Spleen (tissue), 11 donors: ENCODE measurements at regions not wholly inside any gene's neighbourhood (a gene's known extent, or its start where the extent isn't known, plus 50 kb on each side); places are given as distances from the start of the nearest gene placed in this dataset.
A peak's percentile ranks its signal among the peaks of the same experiment; 100 is the strongest.

Experiments used
- DNase-seq: peaks from one replicate; pipeline ENCODE4 v3.0.0-alpha.2; 2020
- H3K27ac ChIP-seq, 8 donors: fragments of 200-600 bp; sonication (generic) in 7 of 8; 1 replicate in 4 of 8; 2 replicates in 4 of 8; pipeline versions ENCODE4 v1.5.0 to v1.8.0; 2016 to 2021; ENCODE audit warnings: inconsistent platforms in 4 of 8, mild to moderate bottlenecking in 4 of 8, moderate library complexity in 1 of 8
- H3K27me3 ChIP-seq, 7 donors: fragments of 200-600 bp; sonication (generic) in 6 of 7; replicated peaks in 1 of 7; 1 replicate in 4 of 7; 2 replicates in 3 of 7; pipeline versions ENCODE4 v1.5.0 to v1.8.0; 2016 to 2021; ENCODE audit warnings: inconsistent platforms in 3 of 7, mild to moderate bottlenecking in 1 of 7
- H3K36me3 ChIP-seq, 6 donors: fragments of 200-600 bp; sonication (generic) in 5 of 6; 1 replicate in 4 of 6; 2 replicates in 2 of 6; pipeline versions ENCODE4 v1.5.0 to v1.8.0; 2016 to 2021; ENCODE audit warnings: inconsistent platforms in 2 of 6
- H3K4me1 ChIP-seq, 6 donors: fragments of 200-600 bp; sonication (generic) in 5 of 6; 1 replicate in 3 of 6; 2 replicates in 3 of 6; pipeline versions ENCODE4 v1.5.0 to v1.8.0; 2016 to 2021; ENCODE audit warnings: inconsistent platforms in 3 of 6
- H3K4me3 ChIP-seq, 8 donors: fragments of 200-600 bp; sonication (generic) in 7 of 8; 1 replicate in 4 of 8; 2 replicates in 4 of 8; pipeline versions ENCODE4 v1.5.0 to v1.8.0; 2016 to 2021; ENCODE audit warnings: inconsistent platforms in 4 of 8, mild to moderate bottlenecking in 4 of 8, moderate library complexity in 2 of 8
- H3K9me3 ChIP-seq, 8 donors: fragments of 200-600 bp; sonication (generic) in 7 of 8; 1 replicate in 4 of 8; 2 replicates in 4 of 8; pipeline versions ENCODE4 v1.5.0 to v1.8.0; 2016 to 2021; ENCODE audit warnings: inconsistent platforms in 4 of 8
- CTCF ChIP-seq, 11 experiments: fragments of 200-600 bp in 7 of 11; fragments of 450-650 bp in 4 of 11; sonication (generic) in 4 of 11; IDR thresholded peaks in 8 of 11; conservative IDR thresholded peaks in 3 of 11; 1 replicate in 7 of 11; 2 replicates in 4 of 11; pipeline versions ENCODE4 v1.4.0 to v1.8.0; 2016 to 2021; ENCODE audit warnings: antibody characterized with exemption in 11 of 11, inconsistent platforms in 4 of 11, mild to moderate bottlenecking in 1 of 11
- POLR2A ChIP-seq, 3 donors: fragments of 450-650 bp; IDR thresholded peaks; one replicate each; pipeline ENCODE4 v1.5.1; 2017; ENCODE audit warnings: antibody characterized with exemption in 3 of 3, mild to moderate bottlenecking in 1 of 3
- POLR2AphosphoS5 ChIP-seq, 3 donors: sonication (generic); formaldehyde crosslinking; IDR thresholded peaks; one replicate each; pipeline ENCODE4 v1.5.1; 2017; ENCODE audit warnings: antibody characterized with exemption in 3 of 3
- WGBS, 5 donors: extraction: QIAGEN DNeasy Blood & Tissue Kit in 3 of 5; methylation state at CpG; one replicate each; pipeline versions ENCODE4 v1.1.5 to v1.1.7; 2013 to 2018; 5-methylcytosine and 5-hydroxymethylcytosine counted together
- intact Hi-C: fragments of 100-400 bp; cut with DNase I; formaldehyde crosslinking; loops from one replicate; pipeline ENCODE4 v1.15.0; 2023; ENCODE audit warnings: low total_unique reads
- donor health status: healthy with polysubstance abuse.
- donor health status: DM: no; HTN: no; CAD: no; lungs with moderate emphysema.
- donor health status: DM: no; HTN: no; CAD: no.
- donor health status: Bipolar disorder and iron deficiency.
- donor health status: healthy.
- donor health status: DM: no; HTN: no; CAD: no.
- donor health status: DM: yes; HTN: yes; CAD: no.

- 66 to 76% (median 72%) methylated on average over 4 of the region's 4 CpGs for WGBS, 5 donors
- intact Hi-C loops, result no loop called here
- TF ChIP-seq POLR2AphosphoS5 (IDR thresholded peaks at IDR 0.05) (no peak), POLR2A (IDR thresholded peaks at IDR 0.05) (no peak), CTCF (IDR thresholded peaks at IDR 0.05 in 8 of 11, conservative IDR thresholded peaks at IDR 0.05 in 3 of 11) (no peak)
Measured at GRCh38 chr21:14684071-14684470, 138.0 kb upstream of the SAMSN1 start.

DNA sequence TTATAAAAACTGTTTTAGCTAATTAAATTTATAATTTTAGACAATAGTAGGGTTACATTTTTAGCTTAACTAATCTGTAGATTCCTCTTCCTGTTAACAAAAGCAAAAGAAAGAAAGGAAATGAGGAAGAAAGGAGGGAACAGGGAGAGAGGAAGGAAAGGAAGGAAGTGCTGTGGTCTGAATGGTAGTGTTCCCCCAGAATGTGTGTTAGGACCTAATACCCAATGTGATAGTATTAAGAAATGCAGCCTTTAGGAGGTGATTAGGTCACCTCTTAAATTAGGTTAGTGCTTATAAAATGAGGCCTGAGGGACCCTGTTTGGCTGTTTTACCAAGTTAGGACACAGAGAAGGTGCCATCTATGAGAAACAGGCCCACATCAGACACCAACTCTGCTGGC is 136.9 kb upstream of the SAMSN1 start:
- no peaks in the 10 kb centered on the region for H3K27me3 ChIP-seq
- TF ChIP-seq POLR2A (IDR thresholded peaks at IDR 0.05) (no peak), CTCF (IDR thresholded peaks at IDR 0.05 in 8 of 11, conservative IDR thresholded peaks at IDR 0.05 in 3 of 11) (no peak), POLR2AphosphoS5 (IDR thresholded peaks at IDR 0.05) (no peak)

More at GRCh38 chr21:14684071-14684470, 138.0 kb upstream of the SAMSN1 start:
- Histone ChIP-seq H3K36me3 (no peaks in the 10 kb centered on the region), H3K4me3 (no peak overlapping the region), H3K4me1 (peaks cover 15 to 62% (median 48%) of the 10 kb centered on the region in 6 donors), H3K9me3 (no peaks in the 10 kb centered on the region), H3K27me3 (no peaks in the 10 kb centered on the region), H3K27ac (peak overlapping the region in 6 of 8 donors; percentile 25 to 85 (median 82))
- no peak for DNase-seq

DNA sequence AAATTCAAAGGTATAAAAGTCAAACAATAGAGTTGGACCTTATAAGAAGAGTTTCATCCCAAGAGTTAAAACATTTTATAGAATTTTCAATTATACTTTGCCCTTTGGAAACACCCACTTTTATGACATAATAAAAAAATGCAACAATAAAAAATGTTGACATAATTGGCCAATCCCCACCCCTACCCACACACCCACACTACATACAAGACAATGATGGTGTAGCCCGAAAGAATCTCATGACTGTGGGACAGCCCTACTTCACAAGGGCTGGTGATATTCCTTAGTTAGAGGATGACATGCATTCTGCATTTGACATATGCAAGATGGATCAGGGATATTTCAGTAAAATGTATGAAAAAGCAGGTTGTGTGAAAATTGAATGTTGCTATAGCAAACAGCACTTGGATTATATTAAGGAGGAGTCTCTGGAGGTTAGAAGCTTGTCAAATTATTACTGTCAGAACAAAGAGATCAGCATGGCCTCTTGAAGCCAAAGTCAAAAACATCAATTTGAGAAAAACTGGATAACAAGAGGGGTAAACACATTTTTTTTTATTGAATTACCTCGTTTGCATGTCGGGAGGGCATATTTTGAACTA is 133.0 kb upstream of the SAMSN1 start:
- TF ChIP-seq POLR2AphosphoS5 (IDR thresholded peaks at IDR 0.05) (no peak), POLR2A (IDR thresholded peaks at IDR 0.05) (no peak), CTCF (IDR thresholded peaks at IDR 0.05 in 8 of 11, conservative IDR thresholded peaks at IDR 0.05 in 3 of 11) (no peak)
- DNase-seq, result no peak
- intact Hi-C loops, result no loop called here
- Histone ChIP-seq H3K27me3 (no peaks in the 10 kb centered on the region), H3K4me3 (no peak overlapping the region), H3K4me1 (peaks cover 12 to 53% (median 39%) of the 10 kb centered on the region in 6 donors), H3K27ac (no peak overlapping the region), H3K36me3 (no peaks in the 10 kb centered on the region), H3K9me3 (no peaks in the 10 kb centered on the region)
- 80 to 96% (median 93%) methylated on average over 3 of the region's 3 CpGs for WGBS, 5 donors

More for the DNA sequence above, 136.9 kb upstream of the SAMSN1 start:
- peaks cover 15 to 61% (median 48%) of the 10 kb centered on the region in 6 donors for H3K4me1 ChIP-seq
- H3K4me3 ChIP-seq, result no peak overlapping the region
- intact Hi-C loops, result no loop called here
- H3K36me3 ChIP-seq, result no peaks in the 10 kb centered on the region
- H3K9me3 ChIP-seq, result no peaks in the 10 kb centered on the region
- no peak for DNase-seq
- H3K27ac ChIP-seq, result peak overlapping the region in 4 of 8 donors; percentile 82 to 85 (median 84)

DNA sequence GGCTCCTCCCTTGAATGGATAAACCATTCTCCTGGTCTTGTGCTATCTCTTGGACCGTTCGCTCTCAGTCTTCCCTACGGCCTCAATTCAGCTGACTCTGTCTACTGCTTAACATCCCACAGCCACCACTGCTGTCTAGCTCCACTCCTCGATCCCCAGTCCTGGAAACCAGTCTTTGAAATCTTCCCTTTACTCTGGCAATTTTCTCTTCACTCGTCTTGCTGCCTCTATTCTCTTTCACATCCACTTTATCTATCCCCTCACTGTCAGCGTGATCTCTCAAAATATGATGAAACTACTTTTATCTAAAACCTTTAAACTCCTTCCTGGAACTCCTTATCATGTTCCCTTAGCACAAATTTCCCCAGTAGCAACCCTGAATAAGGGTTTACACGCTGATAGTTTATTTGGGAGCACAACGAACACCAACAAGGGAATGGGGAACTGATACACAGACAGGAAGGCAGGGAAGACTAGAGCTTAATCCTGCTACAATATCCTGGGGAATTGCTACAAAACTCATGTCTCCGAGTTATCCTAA is 131.6 kb upstream of the SAMSN1 start:
- no peak for DNase-seq
- TF ChIP-seq POLR2AphosphoS5 (IDR thresholded peaks at IDR 0.05) (no peak), POLR2A (IDR thresholded peaks at IDR 0.05) (no peak), CTCF (IDR thresholded peaks at IDR 0.05 in 8 of 11, conservative IDR thresholded peaks at IDR 0.05 in 3 of 11) (no peak)
- 84 to 92% (median 85%) methylated on average over 9 of the region's 9 CpGs for WGBS, 5 donors

More for the DNA sequence above, 131.6 kb upstream of the SAMSN1 start:
- Histone ChIP-seq H3K4me1 (peaks cover 12 to 40% (median 28%) of the 10 kb centered on the region in 6 donors), H3K4me3 (no peak overlapping the region), H3K27me3 (no peaks in the 10 kb centered on the region), H3K9me3 (no peaks in the 10 kb centered on the region), H3K36me3 (no peaks in the 10 kb centered on the region), H3K27ac (peak overlapping the region in 3 of 8 donors; percentile 86 to 88 (median 87))
- intact Hi-C loops, result no loop called here
